Prostate gland (tissue), 2 donors: ENCODE measurements at regions not wholly inside any gene's neighbourhood (a gene's known extent, or its start where the extent isn't known, plus 50 kb on each side); places are given as distances from the start of the nearest gene placed in this dataset.

Source experiments
- DNase-seq: peaks from one replicate; pipeline ENCODE4 v3.0.0-alpha.2; 2019; ENCODE audit warnings: low spot score
- H3K27ac ChIP-seq, 2 donors: fragments of 200-600 bp; sonication (generic); 2 replicates each; pipeline ENCODE4 v1.5.1; 2017 to 2019
- H3K27me3 ChIP-seq: fragments of 200-600 bp; sonication (generic); replicated peaks from 2 replicates; pipeline ENCODE4 v1.5.1; 2019; ENCODE audit not compliant: insufficient read depth
- H3K36me3 ChIP-seq, 2 donors: fragments of 200-600 bp; sonication (generic); 1 replicate in 1 of 2; 2 replicates in 1 of 2; pipeline versions ENCODE4 v1.5.1 to v1.8.1; 2017 to 2019
- H3K4me1 ChIP-seq: fragments of 200-600 bp; sonication (generic); replicated peaks from 2 replicates; pipeline ENCODE4 v1.5.1; 2019
- H3K4me3 ChIP-seq, 2 donors: fragments of 200-600 bp; sonication (generic); 2 replicates each; pipeline ENCODE4 v1.5.1; 2017 to 2019
- H3K9me3 ChIP-seq: fragments of 200-600 bp; sonication (generic); 2 replicates; pipeline ENCODE4 v1.5.1; 2017
- CTCF ChIP-seq, 4 experiments: fragments of 200-600 bp in 2 of 4; fragments of 450-650 bp in 2 of 4; sonication (generic) in 2 of 4; IDR thresholded peaks; 1 replicate in 3 of 4; 2 replicates in 1 of 4; pipeline ENCODE4 v1.5.1; 2016 to 2019; ENCODE audit warnings: antibody characterized with exemption in 4 of 4, mild to moderate bottlenecking in 2 of 4, moderate library complexity in 2 of 4
- POLR2A ChIP-seq: fragments of 450-650 bp; IDR thresholded peaks from one replicate; pipeline ENCODE4 v1.6.1; 2016; ENCODE audit warnings: antibody characterized with exemption, mild to moderate bottlenecking
- POLR2AphosphoS5 ChIP-seq: sonication (generic); formaldehyde crosslinking; IDR thresholded peaks from one replicate; pipeline ENCODE4 v1.6.1; 2017; ENCODE audit warnings: antibody characterized with exemption
- WGBS: methylation state at CpG from one replicate; pipeline ENCODE4 v1.1.5; 2018; 5-methylcytosine and 5-hydroxymethylcytosine counted together
- intact Hi-C: fragments of 100-400 bp; cut with DNase I; formaldehyde crosslinking; loops from one replicate; pipeline ENCODE4 v1.14.2; 2022

- H3K27ac ChIP-seq, result no peak overlapping the region
- no peak for DNase-seq
- intact Hi-C loops, result no loop called here
Observed at GRCh38 chr10:36700123-36700522, 425.3 kb upstream of the ANKRD30A start.

GRCh38 chr10:36692759-36693158 lies 432.6 kb upstream of the ANKRD30A start:
- no peaks in the 10 kb centered on the region for H3K9me3 ChIP-seq
- 69% methylated on average over 10 of the region's 10 CpGs for WGBS
- no peaks in the 10 kb centered on the region for H3K4me1 ChIP-seq
- H3K36me3 ChIP-seq, result no peaks in the 10 kb centered on the region
- no peaks in the 10 kb centered on the region for H3K27me3 ChIP-seq
- no peak for TF ChIP-seq CTCF (IDR thresholded peaks at IDR 0.05)
- no peak for TF ChIP-seq POLR2AphosphoS5
- TF ChIP-seq POLR2A, result no peak
- no peak for DNase-seq
- no peak overlapping the region for H3K4me3 ChIP-seq
- H3K27ac ChIP-seq, result no peak overlapping the region
- intact Hi-C loops, result no loop called here

More at GRCh38 chr10:36700123-36700522, 425.3 kb upstream of the ANKRD30A start:
- 81% methylated on average over 1 of the region's 1 CpG for WGBS
- Histone ChIP-seq H3K27me3 (no peaks in the 10 kb centered on the region), H3K36me3 (no peaks in the 10 kb centered on the region), H3K4me1 (no peaks in the 10 kb centered on the region), H3K4me3 (no peak overlapping the region), H3K9me3 (no peaks in the 10 kb centered on the region)
- TF ChIP-seq POLR2A, result no peak
- TF ChIP-seq POLR2AphosphoS5, result no peak
- TF ChIP-seq CTCF (IDR thresholded peaks at IDR 0.05), result no peak

GRCh38 chr10:36688717-36689116 lies 436.7 kb upstream of the ANKRD30A start:
- Histone ChIP-seq H3K36me3 (no peaks in the 10 kb centered on the region), H3K4me3 (no peak overlapping the region), H3K4me1 (no peaks in the 10 kb centered on the region), H3K27ac (no peak overlapping the region), H3K27me3 (no peaks in the 10 kb centered on the region), H3K9me3 (no peaks in the 10 kb centered on the region)
- 90% methylated on average over 1 of the region's 1 CpG for WGBS
- intact Hi-C loops, result no loop called here
- DNase-seq, result no peak
- TF ChIP-seq CTCF (IDR thresholded peaks at IDR 0.05) (no peak), POLR2A (no peak), POLR2AphosphoS5 (no peak)

- Histone ChIP-seq H3K4me3 (no peak overlapping the region), H3K27ac (no peak overlapping the region), H3K36me3 (no peaks in the 10 kb centered on the region), H3K9me3 (no peaks in the 10 kb centered on the region), H3K4me1 (no peaks in the 10 kb centered on the region), H3K27me3 (no peaks in the 10 kb centered on the region)
- no peak for TF ChIP-seq POLR2AphosphoS5
- TF ChIP-seq POLR2A, result no peak
- no peak for TF ChIP-seq CTCF (IDR thresholded peaks at IDR 0.05)
- intact Hi-C loops, result no loop called here
- 41% methylated on average over 2 of the region's 2 CpGs for WGBS
- DNase-seq, result no peak
Observed at GRCh38 chr10:36683421-36683820, 442.0 kb upstream of the ANKRD30A start.

- H3K4me1 ChIP-seq, result no peaks in the 10 kb centered on the region
- no peak for DNase-seq
- H3K9me3 ChIP-seq, result no peaks in the 10 kb centered on the region
- H3K36me3 ChIP-seq, result no peaks in the 10 kb centered on the region
- 56% methylated on average over 4 of the region's 4 CpGs for WGBS
- H3K4me3 ChIP-seq, result no peak overlapping the region
- no peaks in the 10 kb centered on the region for H3K27me3 ChIP-seq
- no peak for TF ChIP-seq POLR2A
- H3K27ac ChIP-seq, result no peak overlapping the region
- intact Hi-C loops, result no loop called here
Observed at GRCh38 chr10:36681751-36682632, 443.4 kb upstream of the ANKRD30A start.
